K562 (cell line): ENCODE measurements at regions not wholly inside any gene's neighbourhood (a gene's known extent, or its start where the extent isn't known, plus 50 kb on each side); places are given as distances from the start of the nearest gene placed in this dataset.

Experiments used
- SIX5 ChIP-seq, 2 experiments: IDR thresholded peaks; 2 replicates each; pipeline ENCODE4 v1.6.1; 2011; ENCODE audit warnings: low read length in 2 of 2, borderline replicate concordance in 1 of 2, low read depth in 1 of 2, mild to moderate bottlenecking in 1 of 2, moderate library complexity in 1 of 2; ENCODE audit not compliant: insufficient read depth in 1 of 2
- TF ChIP-seq, protein P1 (sequence below), 3 experiments: IDR thresholded peaks in 2 of 3; conservative IDR thresholded peaks in 1 of 3; 2 replicates each; pipeline ENCODE4 v1.5.1; 2011 to 2012; ENCODE audit warnings: low read length in 3 of 3, mild to moderate bottlenecking in 3 of 3, control low read depth in 2 of 3, improper control_type of control experiment in 1 of 3, inconsistent platforms in 1 of 3, low read depth in 1 of 3, mixed read lengths in 1 of 3, moderate library complexity in 1 of 3; ENCODE audit not compliant: insufficient read depth in 2 of 3
- TF ChIP-seq, protein P2 (sequence below): fragments of 450-650 bp; formaldehyde crosslinking; IDR thresholded peaks from 2 replicates; pipeline ENCODE4 v1.4.0; 2020; ENCODE audit warnings: mild to moderate bottlenecking, moderate library complexity

DNA sequence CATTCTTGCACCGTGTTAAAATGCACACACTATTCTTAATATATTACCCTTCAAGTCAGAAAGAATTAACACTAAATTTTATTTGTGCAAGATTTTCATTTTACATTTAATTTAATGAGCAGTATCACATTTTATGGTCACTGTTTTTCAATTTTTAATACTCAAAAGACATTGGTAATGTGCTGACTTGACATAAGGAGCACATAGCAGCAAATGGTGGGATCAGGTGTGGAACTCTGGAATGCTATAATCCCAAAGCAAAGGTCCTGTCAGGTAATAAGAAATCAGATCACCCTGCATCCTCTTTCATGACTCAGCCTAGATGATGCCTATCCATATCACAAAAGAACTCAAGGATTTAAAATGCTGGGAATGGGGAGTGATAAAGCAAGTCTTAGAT lies 55.6 kb upstream of the SPAG16 start:
- TF ChIP-seq, protein P1, sequence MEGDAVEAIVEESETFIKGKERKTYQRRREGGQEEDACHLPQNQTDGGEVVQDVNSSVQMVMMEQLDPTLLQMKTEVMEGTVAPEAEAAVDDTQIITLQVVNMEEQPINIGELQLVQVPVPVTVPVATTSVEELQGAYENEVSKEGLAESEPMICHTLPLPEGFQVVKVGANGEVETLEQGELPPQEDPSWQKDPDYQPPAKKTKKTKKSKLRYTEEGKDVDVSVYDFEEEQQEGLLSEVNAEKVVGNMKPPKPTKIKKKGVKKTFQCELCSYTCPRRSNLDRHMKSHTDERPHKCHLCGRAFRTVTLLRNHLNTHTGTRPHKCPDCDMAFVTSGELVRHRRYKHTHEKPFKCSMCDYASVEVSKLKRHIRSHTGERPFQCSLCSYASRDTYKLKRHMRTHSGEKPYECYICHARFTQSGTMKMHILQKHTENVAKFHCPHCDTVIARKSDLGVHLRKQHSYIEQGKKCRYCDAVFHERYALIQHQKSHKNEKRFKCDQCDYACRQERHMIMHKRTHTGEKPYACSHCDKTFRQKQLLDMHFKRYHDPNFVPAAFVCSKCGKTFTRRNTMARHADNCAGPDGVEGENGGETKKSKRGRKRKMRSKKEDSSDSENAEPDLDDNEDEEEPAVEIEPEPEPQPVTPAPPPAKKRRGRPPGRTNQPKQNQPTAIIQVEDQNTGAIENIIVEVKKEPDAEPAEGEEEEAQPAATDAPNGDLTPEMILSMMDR (IDR thresholded peaks at IDR 0.05 in 2 of 3, conservative IDR thresholded peaks at IDR 0.05 in 1 of 3; ENCODE audit: insufficient read depth in 2 of 3, low read depth in 1 of 3, low read length in 3 of 3) = no peak
- TF ChIP-seq, protein P2, sequence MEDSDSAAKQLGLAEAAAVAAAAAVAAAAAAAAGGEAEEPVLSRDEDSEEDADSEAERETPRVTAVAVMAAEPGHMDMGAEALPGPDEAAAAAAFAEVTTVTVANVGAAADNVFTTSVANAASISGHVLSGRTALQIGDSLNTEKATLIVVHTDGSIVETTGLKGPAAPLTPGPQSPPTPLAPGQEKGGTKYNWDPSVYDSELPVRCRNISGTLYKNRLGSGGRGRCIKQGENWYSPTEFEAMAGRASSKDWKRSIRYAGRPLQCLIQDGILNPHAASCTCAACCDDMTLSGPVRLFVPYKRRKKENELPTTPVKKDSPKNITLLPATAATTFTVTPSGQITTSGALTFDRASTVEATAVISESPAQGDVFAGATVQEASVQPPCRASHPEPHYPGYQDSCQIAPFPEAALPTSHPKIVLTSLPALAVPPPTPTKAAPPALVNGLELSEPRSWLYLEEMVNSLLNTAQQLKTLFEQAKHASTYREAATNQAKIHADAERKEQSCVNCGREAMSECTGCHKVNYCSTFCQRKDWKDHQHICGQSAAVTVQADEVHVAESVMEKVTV = no peak
- no peak for TF ChIP-seq SIX5 (IDR thresholded peaks at IDR 0.05; ENCODE audit: borderline replicate concordance in 1 of 2, insufficient read depth in 1 of 2, low read depth in 1 of 2, low read length in 2 of 2)
